HG03066 (cell line): ENCODE measurements at regions not wholly inside any gene's neighbourhood (a gene's known extent, or its start where the extent isn't known, plus 50 kb on each side); places are given as distances from the start of the nearest gene placed in this dataset.
"Not testable (repeated sequence)": the region's sequence is repeated elsewhere in the genome, so short reads cannot be mapped to it uniquely, and the experiment has no call there.

Source experiments
- ATAC-seq: cut with Tn5 transposase; IDR thresholded peaks from one replicate; pipeline ENCODE4 v1.9.1; 2021; ENCODE audit warnings: low read depth; ENCODE audit not compliant: unreplicated experiment

GRCh38 chr7:37545619-37546534, 97.2 kb upstream of the ELMO1 start:
- ATAC-seq, result no peak

GRCh38 chr7:37546677-37547076, 98.0 kb upstream of the ELMO1 start:
- no peak for ATAC-seq

GRCh38 chr7:37549076-37549931, 100.6 kb upstream of the ELMO1 start:
- ATAC-seq, result no peak

GRCh38 chr7:37550426-37550825, 101.8 kb upstream of the ELMO1 start:
- no peak for ATAC-seq

- no peak for ATAC-seq
Measured at GRCh38 chr7:37550872-37551271, 102.2 kb upstream of the ELMO1 start.

- no peak for ATAC-seq
Measured at GRCh38 chr7:37552030-37552429, 103.4 kb upstream of the ELMO1 start.

GRCh38 chr7:37552439-37552838, 103.8 kb upstream of the ELMO1 start:
- not testable (repeated sequence) for ATAC-seq

GRCh38 chr7:37555528-37555927, 106.9 kb upstream of the ELMO1 start:
- no peak for ATAC-seq

GRCh38 chr7:37557571-37558209, 109.0 kb upstream of the ELMO1 start:
- no peak for ATAC-seq

GRCh38 chr7:37558320-37559096, 109.8 kb upstream of the ELMO1 start:
- ATAC-seq, result no peak

- ATAC-seq, result no peak
Measured at GRCh38 chr7:37570145-37570544, 113.4 kb upstream of the GPR141 start.

GRCh38 chr7:37571806-37572205, 111.8 kb upstream of the GPR141 start:
- ATAC-seq, result no peak

- no peak for ATAC-seq
Measured at GRCh38 chr7:37577412-37577811, 106.2 kb upstream of the GPR141 start.

- no peak for ATAC-seq
Measured at GRCh38 chr7:37577901-37578300, 105.7 kb upstream of the GPR141 start.

- no peak for ATAC-seq
Measured at GRCh38 chr7:37578350-37578749, 105.2 kb upstream of the GPR141 start.

- ATAC-seq, result no peak
Measured at GRCh38 chr7:37580376-37580775, 103.2 kb upstream of the GPR141 start.

- not testable (repeated sequence) for ATAC-seq
Measured at GRCh38 chr7:37584651-37585463, 98.7 kb upstream of the GPR141 start.

GRCh38 chr7:37590824-37591223, 92.7 kb upstream of the GPR141 start:
- no peak for ATAC-seq

GRCh38 chr7:37592366-37592765, 91.2 kb upstream of the GPR141 start:
- ATAC-seq, result no peak
